Uterus (tissue), 2 donors: ENCODE measurements at regions not wholly inside any gene's neighbourhood (a gene's known extent, or its start where the extent isn't known, plus 50 kb on each side); places are given as distances from the start of the nearest gene placed in this dataset.
"Not testable (repeated sequence)": the region's sequence is repeated elsewhere in the genome, so short reads cannot be mapped to it uniquely, and the experiment has no call there.

Source experiments
- CTCF ChIP-seq, 4 experiments: fragments of 200-600 bp in 2 of 4; fragments of 450-650 bp in 2 of 4; sonication (generic) in 2 of 4; IDR thresholded peaks; one replicate each; pipeline ENCODE4 v1.5.1; 2016 to 2019; ENCODE audit warnings: antibody characterized with exemption in 4 of 4, mild to moderate bottlenecking in 2 of 4, moderate library complexity in 1 of 4
- POLR2A ChIP-seq, 2 donors: fragments of 450-650 bp; IDR thresholded peaks; one replicate each; pipeline ENCODE4 v1.6.1; 2016; ENCODE audit warnings: antibody characterized with exemption in 2 of 2, mild to moderate bottlenecking in 1 of 2, moderate library complexity in 1 of 2

GRCh38 chr1:166602801-166603200 lies 236.5 kb upstream of the POGK start:
- TF ChIP-seq CTCF, POLR2A (IDR thresholded peaks at IDR 0.05): not testable (repeated sequence)
